ENCODE measurements at regions not wholly inside any gene's neighbourhood (a gene's known extent, or its start where the extent isn't known, plus 50 kb on each side); places are given as distances from the start of the nearest gene placed in this dataset.

DNA sequence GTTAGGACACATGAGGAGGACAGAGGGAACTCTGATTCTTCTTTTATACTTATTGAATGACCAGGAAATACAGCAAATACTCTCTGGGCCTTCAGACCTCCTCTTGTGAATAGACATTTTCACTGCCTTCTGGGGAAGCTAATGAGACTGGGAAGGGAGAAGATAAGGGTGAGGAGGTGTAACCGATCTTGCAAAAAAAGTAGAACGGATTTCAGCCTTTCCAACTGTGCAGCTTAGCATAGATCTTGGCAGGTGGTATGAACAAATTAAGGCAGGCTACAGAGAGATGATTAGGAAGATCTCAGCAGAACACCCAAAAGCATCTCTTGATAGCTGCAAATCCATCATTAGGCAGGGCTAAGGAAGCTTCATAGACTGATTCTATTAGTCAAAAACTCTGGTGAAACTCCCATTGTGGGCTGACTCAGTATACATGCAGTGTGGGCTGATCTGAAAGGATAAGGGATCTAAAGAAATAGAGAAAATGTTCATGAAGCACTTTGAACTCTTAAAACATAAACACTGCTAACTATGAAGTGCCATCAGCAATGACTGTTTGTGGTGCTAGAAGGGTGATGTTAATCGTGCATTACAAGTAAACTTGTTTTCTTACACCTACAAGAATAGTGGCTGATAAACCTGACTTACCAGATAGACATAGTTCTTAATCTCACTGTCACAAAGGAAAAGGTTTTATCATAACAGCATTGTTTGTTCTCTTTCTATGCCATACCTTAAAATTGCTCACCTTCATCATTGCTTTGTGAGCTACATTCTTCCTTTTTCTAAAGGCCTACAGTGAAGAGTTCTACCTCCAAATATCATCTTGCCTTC lies 85.5 kb upstream of the PALMD start:
- Histone ChIP-seq H3K4me3 (replicated peaks in 1 of 3) (no peak overlapping the region), H3K9me3 (no peaks in the 10 kb centered on the region), H3K27me3 (no peaks in the 10 kb centered on the region), H3K27ac (no peak overlapping the region), H3K36me3 (no peaks in the 10 kb centered on the region), H3K4me1 (no peaks in the 10 kb centered on the region)
- no peak for DNase-seq
- WGBS, 2 donors = 55 to 67% methylated on average over 3 of the region's 3 CpGs
- TF ChIP-seq POLR2A (IDR thresholded peaks at IDR 0.05) = no peak
- TF ChIP-seq, protein P1, sequence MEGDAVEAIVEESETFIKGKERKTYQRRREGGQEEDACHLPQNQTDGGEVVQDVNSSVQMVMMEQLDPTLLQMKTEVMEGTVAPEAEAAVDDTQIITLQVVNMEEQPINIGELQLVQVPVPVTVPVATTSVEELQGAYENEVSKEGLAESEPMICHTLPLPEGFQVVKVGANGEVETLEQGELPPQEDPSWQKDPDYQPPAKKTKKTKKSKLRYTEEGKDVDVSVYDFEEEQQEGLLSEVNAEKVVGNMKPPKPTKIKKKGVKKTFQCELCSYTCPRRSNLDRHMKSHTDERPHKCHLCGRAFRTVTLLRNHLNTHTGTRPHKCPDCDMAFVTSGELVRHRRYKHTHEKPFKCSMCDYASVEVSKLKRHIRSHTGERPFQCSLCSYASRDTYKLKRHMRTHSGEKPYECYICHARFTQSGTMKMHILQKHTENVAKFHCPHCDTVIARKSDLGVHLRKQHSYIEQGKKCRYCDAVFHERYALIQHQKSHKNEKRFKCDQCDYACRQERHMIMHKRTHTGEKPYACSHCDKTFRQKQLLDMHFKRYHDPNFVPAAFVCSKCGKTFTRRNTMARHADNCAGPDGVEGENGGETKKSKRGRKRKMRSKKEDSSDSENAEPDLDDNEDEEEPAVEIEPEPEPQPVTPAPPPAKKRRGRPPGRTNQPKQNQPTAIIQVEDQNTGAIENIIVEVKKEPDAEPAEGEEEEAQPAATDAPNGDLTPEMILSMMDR (IDR thresholded peaks at IDR 0.05) = no peak
- intact Hi-C loops (cut with DNase I) = no loop called here

DNA sequence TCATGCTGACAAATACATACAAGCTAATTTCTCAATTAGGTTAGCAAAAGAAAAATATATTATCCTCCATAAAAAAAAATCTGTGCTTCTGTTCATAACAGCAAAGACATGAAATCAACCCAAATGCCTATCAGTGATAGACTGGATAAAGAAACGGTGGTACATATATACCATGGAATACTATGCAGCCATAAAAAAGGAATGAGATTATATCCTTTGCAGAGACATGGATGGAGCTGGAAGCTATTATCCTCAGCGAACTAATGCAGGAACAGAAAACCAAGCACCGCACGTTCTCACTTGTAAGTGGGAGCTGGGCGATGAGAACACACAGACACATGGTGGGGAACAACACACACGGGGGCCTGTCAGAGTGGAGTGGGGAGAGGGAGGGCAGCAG lies 84.0 kb upstream of the PALMD start:
- Histone ChIP-seq H3K36me3 (no peaks in the 10 kb centered on the region), H3K4me3 (replicated peaks in 1 of 3) (no peak overlapping the region), H3K4me1 (no peaks in the 10 kb centered on the region), H3K9me3 (no peaks in the 10 kb centered on the region), H3K27ac (no peak overlapping the region), H3K27me3 (no peaks in the 10 kb centered on the region)
- intact Hi-C loops (cut with DNase I) = no loop called here
- TF ChIP-seq POLR2A (IDR thresholded peaks at IDR 0.05) = no peak
- TF ChIP-seq, protein P1 (IDR thresholded peaks at IDR 0.05) = no peak
- WGBS, 2 donors = 96% methylated on average over 6 of the region's 6 CpGs
- DNase-seq = no peak

DNA sequence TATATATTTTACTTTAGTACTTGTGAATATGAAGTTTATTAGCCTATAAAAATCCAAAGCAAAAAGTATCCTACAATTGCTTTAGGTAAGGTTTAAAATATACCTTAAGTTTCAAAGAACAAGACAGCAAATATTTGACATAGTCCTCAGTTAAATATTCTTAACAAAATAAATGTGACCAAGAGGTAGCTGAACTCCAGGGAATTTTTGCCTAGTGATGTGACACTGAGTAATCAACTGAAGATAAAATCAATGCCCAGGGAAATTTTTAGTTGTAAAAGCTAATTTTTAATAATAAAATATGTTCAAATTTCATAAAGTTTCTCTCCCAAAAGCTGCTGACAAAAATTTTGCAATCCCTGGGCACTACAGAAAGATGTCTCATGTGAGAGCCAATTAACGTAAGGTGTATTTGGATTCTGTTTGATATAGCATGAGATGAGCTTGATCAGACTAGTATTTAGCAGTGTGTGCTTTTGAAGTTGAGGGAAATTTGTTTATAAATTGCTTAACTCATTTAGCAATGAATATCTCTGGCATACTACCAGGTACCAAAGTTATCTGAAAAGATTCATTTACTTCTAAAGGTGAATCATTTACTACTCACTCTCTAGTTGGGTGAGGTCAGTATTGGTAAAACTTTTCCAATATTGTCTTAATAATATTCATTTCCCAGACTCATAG lies 80.2 kb upstream of the PALMD start:
- Histone ChIP-seq H3K27me3 (no peaks in the 10 kb centered on the region), H3K9me3 (no peaks in the 10 kb centered on the region), H3K36me3 (no peaks in the 10 kb centered on the region), H3K4me1 (no peaks in the 10 kb centered on the region), H3K4me3 (replicated peaks in 1 of 3) (no peak overlapping the region), H3K27ac (no peak overlapping the region)
- no peak for TF ChIP-seq POLR2A (IDR thresholded peaks at IDR 0.05)
- TF ChIP-seq, protein P1 (IDR thresholded peaks at IDR 0.05) = no peak
- WGBS, 2 donors = 95 to 98% methylated on average over 1 of the region's 1 CpG
- DNase-seq = no peak
- intact Hi-C loops (cut with DNase I) = no loop called here

DNA sequence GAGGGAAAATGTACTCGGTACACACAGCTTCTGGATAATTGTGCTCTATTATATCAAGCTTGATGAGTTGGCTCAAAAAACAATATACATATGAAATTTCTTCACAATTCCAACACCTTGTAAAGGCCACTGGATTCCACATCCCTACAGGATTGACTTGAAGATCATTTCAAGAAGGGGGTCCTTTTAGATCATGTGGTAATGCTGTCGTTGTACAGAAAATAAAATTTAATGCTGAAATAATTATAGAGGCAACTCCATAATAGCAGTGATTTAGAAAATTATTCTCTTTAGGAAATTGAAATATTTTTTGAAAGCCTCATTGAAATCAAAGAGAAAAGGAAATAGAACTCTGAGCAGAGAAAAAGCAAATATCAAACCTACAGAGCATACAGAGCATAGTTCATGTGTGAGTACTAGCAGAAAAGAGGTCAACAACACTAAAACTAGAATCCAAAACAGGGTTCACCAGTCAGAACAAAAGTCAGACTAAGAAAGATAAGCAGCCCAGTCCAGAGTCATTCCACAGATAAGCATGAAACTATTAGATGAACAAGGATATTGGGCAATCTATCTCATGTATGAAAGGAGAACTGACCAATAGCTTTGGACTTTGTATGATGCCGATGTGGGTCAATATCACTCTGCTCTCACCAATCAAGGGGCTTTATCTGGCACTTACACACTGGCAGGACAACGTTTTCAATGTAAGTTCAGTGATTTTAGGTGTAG lies 79.5 kb upstream of the PALMD start:
- intact Hi-C loops (cut with DNase I) = no loop called here
- TF ChIP-seq POLR2A (IDR thresholded peaks at IDR 0.05) = no peak

DNA sequence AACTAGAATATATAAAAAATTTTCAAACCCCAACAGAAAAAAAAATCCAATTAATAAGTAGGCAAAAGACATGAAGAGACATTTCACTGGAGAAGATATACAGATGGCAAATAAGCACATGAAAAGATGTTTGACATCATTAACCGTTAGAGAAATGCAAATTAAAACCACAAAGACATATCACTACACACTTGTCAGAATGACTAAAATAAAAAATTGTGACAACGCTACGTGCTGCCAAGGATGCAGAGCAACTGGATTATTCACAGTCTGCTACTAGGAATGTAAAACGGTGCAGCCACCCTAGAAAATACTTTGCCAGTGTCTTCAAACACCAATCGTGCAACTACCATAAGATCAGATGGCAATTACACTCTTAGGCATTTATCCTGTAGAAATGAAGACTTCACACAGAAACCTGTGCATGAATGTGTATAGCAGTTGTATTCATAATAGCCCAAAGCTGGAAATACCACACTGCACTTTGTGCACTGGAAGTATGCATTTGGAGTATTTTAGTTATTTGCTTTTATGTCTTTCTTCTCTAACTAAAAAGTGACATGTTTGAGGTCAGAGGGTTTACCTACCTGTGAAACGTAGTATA lies 75.3 kb upstream of the PALMD start:
- Histone ChIP-seq H3K4me3 (replicated peaks in 1 of 3) (no peak overlapping the region), H3K4me1 (no peaks in the 10 kb centered on the region), H3K9me3 (no peaks in the 10 kb centered on the region), H3K36me3 (no peaks in the 10 kb centered on the region), H3K27me3 (no peaks in the 10 kb centered on the region), H3K27ac (no peak overlapping the region)
- DNase-seq = no peak
- no peak for TF ChIP-seq POLR2A (IDR thresholded peaks at IDR 0.05)
- TF ChIP-seq, protein P1 (IDR thresholded peaks at IDR 0.05) = no peak
- intact Hi-C loops (cut with DNase I) = no loop called here
- 76 to 84% methylated on average over 6 of the region's 6 CpGs for WGBS, 2 donors

More for the DNA sequence above, 79.5 kb upstream of the PALMD start:
- Histone ChIP-seq H3K4me1 (no peaks in the 10 kb centered on the region), H3K4me3 (replicated peaks in 1 of 3) (no peak overlapping the region), H3K9me3 (no peaks in the 10 kb centered on the region), H3K27ac (no peak overlapping the region), H3K36me3 (no peaks in the 10 kb centered on the region), H3K27me3 (no peaks in the 10 kb centered on the region)
- no peak for DNase-seq
- 77 to 81% methylated on average over 4 of the region's 4 CpGs for WGBS, 2 donors

All from thyroid gland (tissue), 4 donors.